Prostate gland (tissue), 2 donors: ENCODE measurements at regions not wholly inside any gene's neighbourhood (a gene's known extent, or its start where the extent isn't known, plus 50 kb on each side); places are given as distances from the start of the nearest gene placed in this dataset.

Experiments
- CTCF ChIP-seq, 4 experiments: fragments of 200-600 bp in 2 of 4; fragments of 450-650 bp in 2 of 4; sonication (generic) in 2 of 4; IDR thresholded peaks; 1 replicate in 3 of 4; 2 replicates in 1 of 4; pipeline ENCODE4 v1.5.1; 2016 to 2019; ENCODE audit warnings: antibody characterized with exemption in 4 of 4, mild to moderate bottlenecking in 2 of 4, moderate library complexity in 2 of 4
- POLR2A ChIP-seq: fragments of 450-650 bp; IDR thresholded peaks from one replicate; pipeline ENCODE4 v1.6.1; 2016; ENCODE audit warnings: antibody characterized with exemption, mild to moderate bottlenecking

DNA sequence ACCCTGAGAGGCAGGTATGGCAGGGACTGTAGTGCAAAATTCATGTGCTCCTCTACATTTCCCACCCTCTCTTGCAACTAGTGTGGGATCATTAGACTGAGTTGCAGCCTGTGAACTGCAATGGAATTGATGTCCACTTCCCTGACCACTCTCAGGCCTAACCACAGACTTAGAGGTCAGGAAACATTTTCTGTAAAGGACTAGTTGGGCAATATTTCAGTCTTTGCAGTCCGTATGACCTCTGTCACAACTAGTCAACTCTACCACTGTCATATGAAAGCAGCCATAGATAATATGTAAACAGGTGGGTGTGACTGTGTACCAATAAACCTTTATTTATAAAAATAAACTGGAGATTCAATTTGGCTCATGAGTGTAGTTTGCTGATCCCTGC, 134.4 kb upstream of the TOP1 start:
- TF ChIP-seq CTCF (IDR thresholded peaks at IDR 0.05): no peak
- TF ChIP-seq POLR2A: no peak
